Common myeloid progenitor, CD34-positive (primary cell): ENCODE measurements at regions not wholly inside any gene's neighbourhood (a gene's known extent, or its start where the extent isn't known, plus 50 kb on each side); places are given as distances from the start of the nearest gene placed in this dataset.

Source experiments
- CTCF ChIA-PET: fragments of 350-600 bp; sonication (Branson Sonifier 250); formaldehyde crosslinking; loops from one replicate; lab custom pipeline; 2021; ENCODE audit warnings: antibody characterized with exemption; lab: Charles Lee
- POLR2A ChIA-PET: fragments of 350-600 bp; sonication (Branson Sonifier 250); formaldehyde crosslinking; loops from one replicate; lab custom pipeline; 2021; ENCODE audit warnings: antibody characterized with exemption; lab: Charles Lee
- DNase-seq, 3 donors: peaks; one replicate each; pipeline versions ENCODE4 v3.0.0 to v3.0.0-alpha.2; 2013
- H3K27ac ChIP-seq, 2 experiments: 1 replicate in 1 of 2; 2 replicates in 1 of 2; pipeline ENCODE4 v1.7.0; 2013; ENCODE audit warnings: inconsistent platforms in 2 of 2, low read length in 2 of 2, mild to moderate bottlenecking in 2 of 2, low read depth in 1 of 2, moderate library complexity in 1 of 2; ENCODE audit not compliant: severe bottlenecking in 2 of 2, insufficient read depth in 1 of 2, poor library complexity in 1 of 2
- H3K27me3 ChIP-seq, 5 experiments: replicated peaks in 2 of 5; 1 replicate in 3 of 5; 2 replicates in 2 of 5; pipeline versions ENCODE4 v1.6.1 to v1.7.0; 2013; ENCODE audit warnings: low read length in 4 of 5, mild to moderate bottlenecking in 2 of 5, moderate library complexity in 2 of 5, inconsistent platforms in 1 of 5; ENCODE audit not compliant: insufficient read depth in 5 of 5, control insufficient read depth in 4 of 5
- H3K36me3 ChIP-seq, 4 experiments: 1 replicate in 2 of 4; 2 replicates in 2 of 4; pipeline versions ENCODE4 v1.6.1 to v1.7.0; 2013; ENCODE audit warnings: low read length in 3 of 4, control low read depth in 1 of 4, mild to moderate bottlenecking in 1 of 4; ENCODE audit not compliant: control insufficient read depth in 4 of 4, insufficient read depth in 4 of 4
- H3K4me1 ChIP-seq, 4 experiments: 1 replicate in 3 of 4; 2 replicates in 1 of 4; pipeline versions ENCODE4 v1.6.1 to v1.7.1; 2013; ENCODE audit warnings: low read length in 3 of 4, mild to moderate bottlenecking in 3 of 4, control low read depth in 1 of 4, inconsistent platforms in 1 of 4, moderate library complexity in 1 of 4; ENCODE audit not compliant: control insufficient read depth in 4 of 4, insufficient read depth in 4 of 4; ENCODE audit errors: control extremely low read depth in 1 of 4
- H3K4me3 ChIP-seq, 7 experiments: 1 replicate in 4 of 7; 2 replicates in 3 of 7; pipeline versions ENCODE4 v1.5.1 to v1.7.0; 2013; ENCODE audit warnings: mild to moderate bottlenecking in 7 of 7, low read length in 6 of 7, moderate library complexity in 6 of 7, inconsistent platforms in 2 of 7, low read depth in 2 of 7, control low read depth in 1 of 7; ENCODE audit not compliant: insufficient read depth in 4 of 7, control insufficient read depth in 1 of 7; ENCODE audit errors: extremely low read depth in 1 of 7
- H3K9me3 ChIP-seq, 5 experiments: 1 replicate in 4 of 5; 2 replicates in 1 of 5; pipeline versions ENCODE4 v1.6.1 to v1.7.1; 2013; ENCODE audit warnings: low read length in 4 of 5, mild to moderate bottlenecking in 2 of 5, inconsistent platforms in 1 of 5, low read depth in 1 of 5, moderate library complexity in 1 of 5; ENCODE audit not compliant: control insufficient read depth in 4 of 5, insufficient read depth in 2 of 5; ENCODE audit errors: control extremely low read depth in 1 of 5
- WGBS: methylation state at CpG from one replicate; pipeline ENCODE4 v1.1.5; 2013; ENCODE audit not compliant: insufficient coverage; 5-methylcytosine and 5-hydroxymethylcytosine counted together

DNA sequence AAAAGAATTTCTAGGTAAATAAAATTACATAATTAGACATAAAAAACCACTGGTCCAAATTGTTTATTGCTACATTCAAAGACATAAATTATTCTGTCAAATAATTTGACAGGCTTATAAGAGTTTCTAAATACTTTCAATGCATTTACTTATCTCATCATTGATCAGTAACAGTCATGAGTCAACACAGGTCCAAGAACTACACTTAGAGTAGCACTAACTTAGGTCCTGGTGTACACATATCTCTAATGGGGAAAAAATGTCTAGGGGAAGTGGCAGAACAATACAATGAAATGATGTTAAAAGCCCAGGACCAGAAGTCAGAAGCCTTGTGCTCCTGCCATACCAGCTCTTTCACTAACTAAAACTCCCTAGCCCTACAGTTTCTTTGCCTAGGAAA, 96.5 kb upstream of the SLCO6A1 start:
- CTCF ChIA-PET, result interaction anchor here (1.5 kb wide), 1 partner anchor 11 kb away, joined by 5 read pairs; no protein-coding TSS in a partner anchor
- POLR2A ChIA-PET, result interaction anchor here (1.2 kb wide), 1 partner anchor 63 kb away, joined by 4 read pairs; no protein-coding TSS in a partner anchor
- Histone ChIP-seq H3K4me1 (peaks cover 0 to 7% (median 4%) of the 10 kb centered on the region in 4 experiments), H3K9me3 (peaks cover 0 to 5% (median 3%) of the 10 kb centered on the region in 5 experiments), H3K27ac (peak overlapping the region in 1 of 2 experiments; percentile 17), H3K4me3 (no peak overlapping the region), H3K36me3 (no peaks in the 10 kb centered on the region), H3K27me3 (no peaks in the 10 kb centered on the region)
- DNase-seq, result peak in 1 of 3 donors; percentile 7

DNA sequence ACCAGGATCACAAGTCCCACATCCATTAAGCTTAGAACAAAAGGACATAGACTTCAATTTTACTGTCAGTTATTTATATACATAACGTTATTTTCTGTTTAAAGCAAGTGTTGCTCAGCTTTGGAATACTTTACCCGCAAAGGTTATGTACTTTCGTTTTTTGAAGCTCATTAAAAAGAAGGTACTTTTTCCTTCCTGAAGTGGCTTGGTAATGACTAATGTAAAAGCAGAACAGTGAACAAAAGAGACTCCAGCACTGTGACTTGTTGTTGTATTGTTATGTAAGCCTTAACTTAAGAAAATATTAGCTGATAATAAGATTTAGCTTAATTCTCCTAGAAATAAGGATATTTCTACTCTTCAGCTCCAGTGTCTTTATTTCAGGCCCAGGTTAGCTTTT, 97.3 kb upstream of the SLCO6A1 start:
- DNase-seq, result peak; percentile 15 to 76 (median 68)
- WGBS, result 0% methylated on average over 1 of the region's 3 CpGs
- H3K4me1 ChIP-seq, result peaks cover 0 to 9% (median 4%) of the 10 kb centered on the region in 4 experiments

DNA sequence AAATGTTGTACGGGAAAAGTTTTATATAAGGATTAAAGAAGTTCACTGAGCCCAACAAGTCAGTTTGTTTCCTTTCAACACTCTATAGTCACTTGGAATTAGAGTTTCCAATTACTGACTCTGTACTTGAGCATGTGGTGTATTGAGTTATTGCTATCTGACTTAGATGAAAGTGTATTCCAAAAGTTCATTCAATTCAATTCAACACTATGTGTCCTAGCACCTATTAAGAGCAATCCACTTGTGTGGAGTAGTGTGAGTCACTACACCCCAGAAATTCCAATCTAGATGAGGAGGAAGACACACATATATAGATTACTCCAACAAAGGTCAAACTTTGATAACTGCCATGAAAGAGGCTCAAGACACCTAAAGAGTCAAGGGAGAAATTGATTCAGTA, 98.2 kb upstream of the SLCO6A1 start:
- Histone ChIP-seq H3K27me3 (no peaks in the 10 kb centered on the region), H3K27ac (no peak overlapping the region), H3K4me1 (peaks cover 0 to 9% (median 4%) of the 10 kb centered on the region in 4 experiments), H3K4me3 (no peak overlapping the region), H3K36me3 (no peaks in the 10 kb centered on the region), H3K9me3 (peaks cover 0 to 5% (median 3%) of the 10 kb centered on the region in 5 experiments)
- CTCF ChIA-PET, result no interaction called here
- DNase-seq, result no peak
- no CpG with 5 or more reads among the region's 1 CpG for WGBS
- POLR2A ChIA-PET, result no interaction called here

More for the DNA sequence above, 97.3 kb upstream of the SLCO6A1 start:
- peak overlapping the region in 1 of 2 experiments; percentile 12 for H3K27ac ChIP-seq
- no peaks in the 10 kb centered on the region for H3K27me3 ChIP-seq
- H3K36me3 ChIP-seq, result no peaks in the 10 kb centered on the region
- peak overlapping the region in 4 of 7 experiments; percentile 12 to 46 (median 25) for H3K4me3 ChIP-seq
- ChIA-PET POLR2A (interaction anchor here (1.2 kb wide), 1 partner anchor 62 kb away, joined by 4 read pairs; no protein-coding TSS in a partner anchor), CTCF (interaction anchor here (1.2 to 1.5 kb wide), 2 partner anchors 10 to 12 kb away, joined by 3 to 5 read pairs; no protein-coding TSS in a partner anchor)
- peaks cover 0 to 5% (median 3%) of the 10 kb centered on the region in 5 experiments for H3K9me3 ChIP-seq

DNA sequence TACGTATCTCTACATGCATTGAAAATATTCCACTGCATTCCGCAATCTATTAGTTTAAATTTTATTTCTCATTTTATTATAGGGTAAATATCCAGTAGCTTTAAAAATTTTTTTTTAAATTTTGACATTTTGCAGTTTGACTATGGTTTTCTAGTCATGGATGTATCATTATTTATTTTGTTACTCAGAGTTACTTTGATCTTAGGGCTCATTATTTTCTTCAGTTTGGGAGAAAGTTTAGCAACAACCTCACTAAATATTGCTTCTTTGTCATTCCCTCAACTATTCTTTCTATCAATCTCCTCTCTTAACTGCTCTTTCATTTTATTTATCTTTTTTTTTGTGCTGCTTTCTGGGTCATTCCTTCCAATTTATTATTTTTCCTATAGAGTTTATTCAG, 100.5 kb upstream of the SLCO6A1 start:
- Histone ChIP-seq H3K27me3 (no peaks in the 10 kb centered on the region), H3K27ac (no peak overlapping the region), H3K4me1 (peaks cover 0 to 9% (median 4%) of the 10 kb centered on the region in 4 experiments), H3K9me3 (peaks cover 0 to 3% (median 2%) of the 10 kb centered on the region in 5 experiments), H3K4me3 (no peak overlapping the region), H3K36me3 (no peaks in the 10 kb centered on the region)
- WGBS, result no CpG with 5 or more reads among the region's 2 CpGs
- CTCF ChIA-PET, result no interaction called here
- DNase-seq, result no peak
- POLR2A ChIA-PET, result no interaction called here

DNA sequence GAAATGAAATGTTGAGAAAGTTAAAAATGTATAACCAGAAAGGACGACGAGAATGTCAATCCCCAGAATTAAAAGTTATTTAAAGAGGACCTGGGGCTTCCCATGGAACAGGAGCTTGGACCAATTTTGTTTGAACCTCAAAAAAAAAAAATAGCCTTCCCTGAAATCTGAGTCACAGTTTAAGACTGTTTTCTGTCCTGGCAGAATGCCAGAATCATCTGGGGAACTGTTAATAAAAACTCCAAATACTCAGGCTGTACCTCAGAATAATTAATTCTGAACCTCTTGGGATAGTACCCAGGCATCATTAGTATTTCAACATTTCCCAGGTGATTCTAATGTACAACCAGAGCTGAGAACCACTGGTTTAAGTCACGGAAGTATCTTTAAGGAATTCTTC, 102.2 kb upstream of the SLCO6A1 start:
- H3K27me3 ChIP-seq, result no peaks in the 10 kb centered on the region
- peaks cover 0 to 6% (median 2%) of the 10 kb centered on the region in 4 experiments for H3K4me1 ChIP-seq
- H3K36me3 ChIP-seq, result no peaks in the 10 kb centered on the region
- 100% methylated on average over 3 of the region's 3 CpGs for WGBS
- H3K27ac ChIP-seq, result no peak overlapping the region
- no peaks in the 10 kb centered on the region for H3K9me3 ChIP-seq
- H3K4me3 ChIP-seq, result no peak overlapping the region
- ChIA-PET CTCF (no interaction called here), POLR2A (no interaction called here)
- peak in 2 of 3 donors; percentile 42 to 53 for DNase-seq

DNA sequence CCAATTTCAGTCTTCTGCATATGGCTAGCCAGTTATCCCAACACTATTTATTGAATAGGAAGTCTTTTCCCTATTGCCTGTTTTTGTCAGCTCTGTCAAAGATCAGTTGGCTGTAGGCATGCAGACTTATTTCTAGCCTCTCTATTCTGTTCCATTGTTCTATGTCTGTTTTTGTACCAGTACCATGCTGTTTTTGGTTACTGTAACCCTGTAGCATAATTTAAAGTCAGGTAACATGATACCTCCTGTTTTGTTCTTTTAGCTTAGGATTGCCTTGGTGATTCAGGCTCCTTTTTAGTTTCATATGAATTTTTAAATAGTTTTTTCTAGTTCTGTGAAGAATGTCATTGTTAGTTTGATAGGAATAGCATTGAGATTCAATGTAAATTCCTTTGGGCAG, 104.9 kb upstream of the SLCO6A1 start:
- H3K4me1 ChIP-seq, result peaks cover 0 to 2% (median 0%) of the 10 kb centered on the region in 4 experiments
- no peaks in the 10 kb centered on the region for H3K27me3 ChIP-seq
- no peaks in the 10 kb centered on the region for H3K9me3 ChIP-seq
- ChIA-PET POLR2A (no interaction called here), CTCF (no interaction called here)
- no peak overlapping the region for H3K27ac ChIP-seq
- H3K4me3 ChIP-seq, result no peak overlapping the region
- DNase-seq, result no peak
- no peaks in the 10 kb centered on the region for H3K36me3 ChIP-seq

DNA sequence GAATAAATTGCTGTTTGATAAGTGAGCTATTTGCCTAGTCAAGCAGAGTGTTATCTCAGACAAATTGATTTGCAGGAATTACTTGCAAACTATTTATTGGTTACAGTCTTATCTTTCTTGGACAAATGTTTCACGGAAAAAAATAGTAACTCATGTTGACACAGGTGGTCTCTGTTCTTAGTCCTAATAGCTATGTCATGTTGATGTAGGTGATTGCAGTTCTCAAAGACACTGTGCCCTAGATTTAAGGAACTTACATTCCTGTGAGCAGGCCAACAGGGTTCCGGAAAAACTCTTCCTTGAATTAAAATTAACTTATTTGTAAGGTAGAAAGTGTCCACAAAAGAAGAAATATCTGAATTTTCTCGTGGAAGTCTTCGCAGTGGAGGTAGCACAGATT, 109.6 kb upstream of the SLCO6A1 start:
- Histone ChIP-seq H3K4me1 (no peaks in the 10 kb centered on the region), H3K27me3 (no peaks in the 10 kb centered on the region), H3K9me3 (peaks cover 0 to 2% (median 0%) of the 10 kb centered on the region in 5 experiments), H3K27ac (no peak overlapping the region), H3K36me3 (no peaks in the 10 kb centered on the region), H3K4me3 (no peak overlapping the region)
- POLR2A ChIA-PET, result no interaction called here
- no peak for DNase-seq
- CTCF ChIA-PET, result no interaction called here
- 100% methylated on average over 2 of the region's 4 CpGs for WGBS
